ENCODE measurements at regions not wholly inside any gene's neighbourhood (a gene's known extent, or its start where the extent isn't known, plus 50 kb on each side); places are given as distances from the start of the nearest gene placed in this dataset.
"Not testable (repeated sequence)": the region's sequence is repeated elsewhere in the genome, so short reads cannot be mapped to it uniquely, and the experiment has no call there.

DNA sequence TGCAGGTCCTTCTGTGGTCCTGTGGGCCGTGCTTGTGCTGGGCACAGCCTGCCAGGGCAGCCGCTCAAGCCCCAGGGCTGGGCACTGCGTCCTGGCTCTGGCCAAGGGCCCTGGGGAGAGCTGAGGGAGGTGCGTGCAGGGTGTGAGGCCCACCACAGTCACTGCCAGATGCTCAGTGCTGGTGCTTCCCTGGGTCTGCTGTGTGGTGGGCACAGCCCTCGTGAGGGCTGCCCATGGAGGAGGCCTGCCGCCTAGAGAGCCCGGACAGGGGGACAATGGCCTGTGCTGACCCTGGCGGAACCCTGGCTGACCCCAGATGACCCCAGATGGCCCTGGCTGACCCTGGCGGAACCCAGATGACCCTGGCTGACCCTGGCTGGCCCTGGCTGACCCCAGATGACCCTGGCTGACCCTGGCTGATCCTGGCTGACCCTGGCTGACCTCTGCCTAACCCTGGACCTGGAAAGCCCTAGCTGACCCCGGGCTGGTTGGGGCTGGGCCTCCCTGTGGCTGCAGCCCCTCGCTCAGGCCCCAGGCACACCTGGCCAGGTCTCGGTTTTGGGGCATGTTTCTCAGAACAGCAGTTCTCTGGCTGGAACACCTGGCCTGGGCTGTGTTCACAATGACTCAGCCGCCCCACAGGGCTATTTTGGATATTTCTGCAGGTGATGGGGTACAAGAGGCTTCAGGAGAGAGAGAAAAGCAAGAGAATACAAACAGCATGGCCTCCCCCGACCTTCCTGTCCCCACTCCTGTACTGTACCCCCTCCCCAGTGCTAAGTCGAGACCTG, 55.4 kb downstream of the TMEM121 start:
- no peak for ATAC-seq
- TF ChIP-seq, protein P1, sequence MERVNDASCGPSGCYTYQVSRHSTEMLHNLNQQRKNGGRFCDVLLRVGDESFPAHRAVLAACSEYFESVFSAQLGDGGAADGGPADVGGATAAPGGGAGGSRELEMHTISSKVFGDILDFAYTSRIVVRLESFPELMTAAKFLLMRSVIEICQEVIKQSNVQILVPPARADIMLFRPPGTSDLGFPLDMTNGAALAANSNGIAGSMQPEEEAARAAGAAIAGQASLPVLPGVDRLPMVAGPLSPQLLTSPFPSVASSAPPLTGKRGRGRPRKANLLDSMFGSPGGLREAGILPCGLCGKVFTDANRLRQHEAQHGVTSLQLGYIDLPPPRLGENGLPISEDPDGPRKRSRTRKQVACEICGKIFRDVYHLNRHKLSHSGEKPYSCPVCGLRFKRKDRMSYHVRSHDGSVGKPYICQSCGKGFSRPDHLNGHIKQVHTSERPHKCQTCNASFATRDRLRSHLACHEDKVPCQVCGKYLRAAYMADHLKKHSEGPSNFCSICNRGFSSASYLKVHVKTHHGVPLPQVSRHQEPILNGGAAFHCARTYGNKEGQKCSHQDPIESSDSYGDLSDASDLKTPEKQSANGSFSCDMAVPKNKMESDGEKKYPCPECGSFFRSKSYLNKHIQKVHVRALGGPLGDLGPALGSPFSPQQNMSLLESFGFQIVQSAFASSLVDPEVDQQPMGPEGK (CRISPR knock-in tag; IDR thresholded peaks at IDR 0.05; ENCODE audit: borderline replicate concordance), result no peak
- TF ChIP-seq OSR1 (CRISPR knock-in tag; IDR thresholded peaks at IDR 0.05) (no peak), CSDC2 (CRISPR knock-in tag; IDR thresholded peaks at IDR 0.05) (no peak), SNAI2 (CRISPR knock-in tag; IDR thresholded peaks at IDR 0.05) (no peak), TCF4 (CRISPR knock-in tag; IDR thresholded peaks at IDR 0.05; ENCODE audit: borderline replicate concordance) (no peak), ESRRG (CRISPR knock-in tag; IDR thresholded peaks at IDR 0.05) (no peak), BACH2 (CRISPR knock-in tag; IDR thresholded peaks at IDR 0.05; ENCODE audit: borderline replicate concordance) (no peak), ZC3H10 (CRISPR knock-in tag; IDR thresholded peaks at IDR 0.05) (no peak), TOX (CRISPR knock-in tag; IDR thresholded peaks at IDR 0.05; ENCODE audit: borderline replicate concordance) (no peak)
- TF ChIP-seq, protein P2, sequence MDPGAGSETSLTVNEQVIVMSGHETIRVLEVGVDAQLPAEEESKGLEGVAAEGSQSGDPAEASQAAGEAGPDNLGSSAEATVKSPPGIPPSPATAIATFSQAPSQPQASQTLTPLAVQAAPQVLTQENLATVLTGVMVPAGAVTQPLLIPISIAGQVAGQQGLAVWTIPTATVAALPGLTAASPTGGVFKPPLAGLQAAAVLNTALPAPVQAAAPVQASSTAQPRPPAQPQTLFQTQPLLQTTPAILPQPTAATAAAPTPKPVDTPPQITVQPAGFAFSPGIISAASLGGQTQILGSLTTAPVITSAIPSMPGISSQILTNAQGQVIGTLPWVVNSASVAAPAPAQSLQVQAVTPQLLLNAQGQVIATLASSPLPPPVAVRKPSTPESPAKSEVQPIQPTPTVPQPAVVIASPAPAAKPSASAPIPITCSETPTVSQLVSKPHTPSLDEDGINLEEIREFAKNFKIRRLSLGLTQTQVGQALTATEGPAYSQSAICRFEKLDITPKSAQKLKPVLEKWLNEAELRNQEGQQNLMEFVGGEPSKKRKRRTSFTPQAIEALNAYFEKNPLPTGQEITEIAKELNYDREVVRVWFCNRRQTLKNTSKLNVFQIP (CRISPR knock-in tag; IDR thresholded peaks at IDR 0.05; ENCODE audit: borderline replicate concordance, low read depth), result no peak
- TF ChIP-seq, protein P3, sequence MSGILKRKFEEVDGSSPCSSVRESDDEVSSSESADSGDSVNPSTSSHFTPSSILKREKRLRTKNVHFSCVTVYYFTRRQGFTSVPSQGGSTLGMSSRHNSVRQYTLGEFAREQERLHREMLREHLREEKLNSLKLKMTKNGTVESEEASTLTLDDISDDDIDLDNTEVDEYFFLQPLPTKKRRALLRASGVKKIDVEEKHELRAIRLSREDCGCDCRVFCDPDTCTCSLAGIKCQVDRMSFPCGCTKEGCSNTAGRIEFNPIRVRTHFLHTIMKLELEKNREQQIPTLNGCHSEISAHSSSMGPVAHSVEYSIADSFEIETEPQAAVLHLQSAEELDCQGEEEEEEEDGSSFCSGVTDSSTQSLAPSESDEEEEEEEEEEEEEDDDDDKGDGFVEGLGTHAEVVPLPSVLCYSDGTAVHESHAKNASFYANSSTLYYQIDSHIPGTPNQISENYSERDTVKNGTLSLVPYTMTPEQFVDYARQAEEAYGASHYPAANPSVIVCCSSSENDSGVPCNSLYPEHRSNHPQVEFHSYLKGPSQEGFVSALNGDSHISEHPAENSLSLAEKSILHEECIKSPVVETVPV (CRISPR knock-in tag; IDR thresholded peaks at IDR 0.05), result no peak

DNA sequence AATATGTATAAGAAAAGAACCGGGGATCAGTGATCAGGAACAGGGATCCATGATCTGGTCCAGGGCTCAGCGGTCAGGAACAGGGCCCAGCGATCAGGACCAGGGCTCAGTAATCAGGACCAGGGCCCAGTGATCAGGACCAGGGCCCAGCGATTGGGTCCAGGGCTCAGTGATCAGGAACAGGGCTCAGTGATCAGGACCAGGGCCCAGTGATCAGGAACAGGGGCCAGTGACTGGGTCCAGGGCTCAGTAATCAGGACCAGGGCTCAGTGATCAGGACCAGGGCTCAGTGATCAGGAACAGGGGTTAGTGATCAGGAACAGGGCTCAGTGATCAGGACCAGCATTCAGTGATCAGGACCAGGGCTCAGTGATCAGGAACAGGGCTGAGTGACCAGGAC, 56.3 kb downstream of the TMEM121 start:
- ATAC-seq, result no peak
- no peak for TF ChIP-seq ARNTL (CRISPR knock-in tag; IDR thresholded peaks at IDR 0.05; ENCODE audit: borderline replicate concordance, low read depth)
- no peak for TF ChIP-seq ZNF70 (CRISPR knock-in tag; IDR thresholded peaks at IDR 0.05)
- no peak for TF ChIP-seq ZFP3 (CRISPR knock-in tag; IDR thresholded peaks at IDR 0.05)
- no peak for TF ChIP-seq CSDC2 (CRISPR knock-in tag; IDR thresholded peaks at IDR 0.05)
- TF ChIP-seq PPARA (CRISPR knock-in tag; IDR thresholded peaks at IDR 0.05; ENCODE audit: borderline replicate concordance), result no peak
- TF ChIP-seq, protein P3 (CRISPR knock-in tag; IDR thresholded peaks at IDR 0.05), result no peak
- TF ChIP-seq SNAI2 (CRISPR knock-in tag; IDR thresholded peaks at IDR 0.05), result no peak

DNA sequence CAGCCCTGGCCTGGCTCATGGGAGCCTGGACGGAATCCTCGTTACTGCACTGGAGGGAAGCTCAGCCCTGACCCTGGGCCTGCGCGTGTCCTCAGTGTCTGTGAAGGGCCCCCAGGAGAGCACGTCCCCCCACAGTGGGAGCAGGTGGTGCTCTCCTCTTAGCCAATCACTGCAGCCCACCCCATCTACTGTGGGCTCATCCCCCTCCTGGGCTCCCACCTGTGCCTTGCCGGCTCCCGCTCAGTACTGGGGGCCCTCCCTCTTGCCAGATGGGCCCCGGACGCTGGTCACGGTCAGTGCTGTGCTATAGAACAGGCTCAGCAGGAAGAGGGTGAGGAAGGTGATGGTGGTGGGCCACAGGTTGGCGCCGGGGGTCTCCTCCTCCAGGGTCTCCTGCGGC, 57.5 kb downstream of the TMEM121 start:
- not testable (repeated sequence) for ATAC-seq

DNA sequence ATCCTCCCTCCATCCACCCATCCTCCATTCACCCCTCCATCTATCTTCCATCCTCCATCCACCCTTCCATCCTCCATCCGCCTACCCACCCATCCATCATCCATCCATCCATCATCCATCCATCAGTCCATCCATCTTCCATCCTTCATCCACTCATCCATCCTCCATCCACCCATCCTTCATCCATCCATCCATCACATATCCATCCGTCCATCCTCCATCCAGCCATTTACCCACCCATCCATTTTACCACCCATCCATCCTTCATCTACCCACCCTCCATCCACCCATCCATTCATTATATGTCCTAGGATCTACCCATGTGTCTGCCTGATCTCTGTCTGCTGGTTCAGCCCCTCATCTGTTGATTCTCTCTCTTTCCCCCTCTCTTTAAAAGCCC, 58.9 kb downstream of the TMEM121 start:
- ATAC-seq, result not testable (repeated sequence)

DNA sequence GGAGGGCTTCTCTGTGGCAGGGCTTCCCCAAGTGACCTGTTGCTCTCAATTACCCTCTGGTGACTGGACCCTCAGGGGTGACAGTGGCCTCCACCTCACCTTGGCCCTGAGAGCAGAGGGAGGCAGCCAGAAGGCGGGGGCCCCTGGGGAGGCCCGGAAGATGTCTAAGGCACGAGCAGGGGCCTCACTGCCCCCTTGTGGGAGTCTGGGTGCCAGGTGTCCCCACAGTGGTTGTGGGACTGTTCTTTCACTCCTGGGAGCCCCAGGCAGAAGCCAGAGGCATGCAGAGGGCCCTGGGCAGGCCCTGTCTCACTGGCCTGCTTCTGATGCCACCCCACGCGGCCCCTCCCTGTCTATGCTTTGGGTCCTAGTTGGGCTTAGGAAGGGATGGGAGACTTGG, 59.3 kb downstream of the TMEM121 start:
- ATAC-seq, result not testable (repeated sequence)

DNA sequence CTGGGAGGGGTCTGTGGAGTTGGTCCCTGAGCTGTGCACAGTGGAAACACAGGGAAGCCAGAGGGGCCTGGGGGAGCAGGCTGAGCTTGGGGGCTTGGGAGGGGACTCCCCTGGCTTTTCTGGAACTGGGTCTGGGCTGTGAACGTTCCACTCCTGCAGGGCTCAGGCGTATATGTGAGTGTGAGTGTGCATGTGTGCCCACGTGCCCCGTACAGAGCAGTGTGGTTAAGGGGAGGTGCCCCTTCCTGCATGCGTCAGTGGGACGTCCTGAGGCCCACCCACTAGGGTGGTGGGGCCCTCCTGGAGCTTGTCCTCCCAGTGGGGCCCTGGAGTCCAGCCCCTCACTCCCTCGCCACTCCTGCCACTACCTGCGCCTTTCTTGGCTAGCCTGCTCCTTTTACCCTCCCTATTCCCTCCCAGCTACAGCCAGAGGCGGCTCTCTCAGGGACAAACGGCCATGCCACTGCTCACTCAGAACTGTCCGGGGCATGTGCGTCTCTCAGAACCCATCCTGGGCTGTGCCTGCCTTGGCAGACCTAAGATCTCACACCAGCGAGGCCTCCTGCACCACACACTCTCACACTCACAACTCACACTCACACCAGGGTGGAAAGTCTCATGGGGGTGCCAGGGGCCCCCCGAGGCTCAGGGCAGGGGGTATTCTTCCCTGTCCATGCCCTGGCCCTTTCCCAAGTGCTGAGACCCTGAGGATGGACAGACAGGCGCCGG, 59.9 kb downstream of the TMEM121 start:
- ATAC-seq, result not testable (repeated sequence)

DNA sequence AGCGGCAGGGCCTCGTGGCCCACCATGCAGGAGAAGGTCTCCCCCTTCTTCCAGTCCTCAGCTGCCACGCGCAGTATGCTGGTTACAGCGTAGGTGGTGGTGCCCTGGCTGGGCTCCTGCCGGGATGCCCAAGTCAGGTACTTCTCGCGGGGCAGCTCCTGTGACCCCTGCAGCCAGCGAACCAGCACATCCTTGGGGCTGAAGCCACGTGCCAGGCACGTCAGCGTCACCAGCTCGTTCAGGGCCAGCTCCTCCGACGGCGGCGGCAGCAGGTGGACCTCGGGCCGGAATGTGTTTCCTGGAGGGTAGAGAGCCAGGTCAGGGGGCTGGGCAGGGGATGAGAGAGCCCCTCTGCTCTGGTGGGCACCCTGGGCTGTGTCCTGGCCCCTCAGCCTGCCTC, 60.7 kb downstream of the TMEM121 start:
- not testable (repeated sequence) for ATAC-seq

DNA sequence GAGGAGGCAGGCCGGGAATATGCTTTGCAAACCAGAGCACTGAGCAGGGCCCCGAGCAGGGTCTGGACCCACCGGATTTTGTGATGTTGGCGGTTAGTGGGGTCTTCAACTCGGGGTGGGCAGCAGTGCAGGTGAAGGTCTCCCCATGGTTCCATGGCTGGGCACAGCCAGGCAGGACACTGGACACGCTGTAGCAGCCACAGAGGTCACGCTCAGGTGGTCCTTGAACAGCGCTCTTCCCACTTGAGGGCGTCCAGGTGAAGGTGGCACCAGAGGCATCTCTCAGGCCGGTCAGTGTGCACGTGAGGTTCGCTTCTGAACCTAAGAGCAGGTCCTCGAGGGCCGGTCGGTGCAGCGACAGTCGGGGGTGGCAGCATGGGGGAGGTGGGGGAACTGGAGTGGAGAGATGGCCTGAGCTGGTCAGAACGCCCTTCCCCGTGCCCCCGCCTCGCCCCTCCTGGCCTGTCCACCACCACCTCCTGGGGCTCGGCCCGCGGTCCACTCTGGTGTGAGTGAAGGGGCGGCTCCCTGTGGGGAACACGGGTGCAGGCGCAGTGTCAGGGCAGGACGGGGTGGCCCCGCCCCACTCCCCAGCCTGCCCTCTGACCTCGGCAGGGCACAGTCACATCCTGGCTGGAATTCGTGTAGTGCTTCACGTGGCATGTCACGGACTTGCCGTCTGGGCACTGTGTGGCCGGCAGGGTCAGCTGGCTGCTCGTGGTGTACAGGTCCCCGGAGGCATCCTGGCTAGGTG, 61.3 kb downstream of the TMEM121 start:
- ATAC-seq, result not testable (repeated sequence)
